ENCODE measurements at regions not wholly inside any gene's neighbourhood (a gene's known extent, or its start where the extent isn't known, plus 50 kb on each side); places are given as distances from the start of the nearest gene placed in this dataset.

- no peak for TF ChIP-seq ZNF318 (CRISPR knock-in tag; IDR thresholded peaks at IDR 0.05)
Measured at GRCh38 chr7:155372782-155373358, 75.2 kb downstream of the INSIG1 start (continued).

- 0 out of 2 replicates have a peak, but pooled peaks cover 4% of the 10 kb centered on the region for H4K20me1 ChIP-seq (ENCODE audit: insufficient read depth, low read length)
- ATAC-seq, result no peak
- no peak overlapping the region for H3K9ac ChIP-seq (ENCODE audit: insufficient read depth, low read depth, low read length)
- intact Hi-C loops (cut with micrococcal nuclease; ENCODE audit: unreplicated experiment) (no loop called here), in situ Hi-C loops (cut with HindIII; ENCODE audit: extremely low pct_ligation_motif_present, low pct_unique_long_range_greater_than_20kb) (no loop called here)
- CTCF ChIA-PET (ENCODE audit: low intra/inter-chr PET ratio, low total read pairs), result no interaction called here
- H3K4me2 ChIP-seq (ENCODE audit: low read depth, low read length), result no peak overlapping the region
- H3K79me2 ChIP-seq (ENCODE audit: insufficient read depth, low read length), result no peaks in the 10 kb centered on the region
- peaks cover 4 to 51% of the 10 kb centered on the region in 2 experiments; a peak in 4 of 5 replicates for H3K27me3 ChIP-seq (ENCODE audit: control insufficient read depth in 1 of 2, insufficient read depth in 2 of 2, low read length in 2 of 2)
- POLR2A ChIA-PET, result no interaction called here
- H3K36me3 ChIP-seq (replicated peaks in 1 of 2; ENCODE audit: control insufficient read depth in 1 of 2, insufficient read depth in 2 of 2, low read length in 2 of 2), result no peaks in the 10 kb centered on the region
- 65% methylated on average over 49 of the region's 62 CpGs for WGBS (ENCODE audit: low lambda C conversion rate)
- no peaks in the 10 kb centered on the region for H3K4me1 ChIP-seq (ENCODE audit: insufficient read depth, low read length)
- DNase-seq (ENCODE audit: low spot score), result no peak
- BruUV-seq (replicated peaks), result no TSS peak
- H3K27ac ChIP-seq (ENCODE audit: extremely low read length, insufficient read depth, low read length), result no peak overlapping the region
- H2AFZ ChIP-seq (ENCODE audit: low read length), result no peak overlapping the region
- H3K4me3 ChIP-seq (replicated peaks in 1 of 3; ENCODE audit: insufficient read depth in 1 of 3, low read depth in 2 of 3, low read length in 3 of 3), result no peak overlapping the region
- FAIRE-seq, result no peak
- no peaks in the 10 kb centered on the region for H3K9me3 ChIP-seq (ENCODE audit: low read length)
- TF ChIP-seq HINFP (CRISPR knock-in tag; IDR thresholded peaks at IDR 0.05; ENCODE audit: low read depth) (no peak), ZNF253 (CRISPR knock-in tag; IDR thresholded peaks at IDR 0.05; ENCODE audit: borderline replicate concordance) (no peak)
Measured at GRCh38 chr7:155373359-155374273, 75.9 kb downstream of the INSIG1 start.
